ENCODE measurements at regions not wholly inside any gene's neighbourhood (a gene's known extent, or its start where the extent isn't known, plus 50 kb on each side); places are given as distances from the start of the nearest gene placed in this dataset.

DNA sequence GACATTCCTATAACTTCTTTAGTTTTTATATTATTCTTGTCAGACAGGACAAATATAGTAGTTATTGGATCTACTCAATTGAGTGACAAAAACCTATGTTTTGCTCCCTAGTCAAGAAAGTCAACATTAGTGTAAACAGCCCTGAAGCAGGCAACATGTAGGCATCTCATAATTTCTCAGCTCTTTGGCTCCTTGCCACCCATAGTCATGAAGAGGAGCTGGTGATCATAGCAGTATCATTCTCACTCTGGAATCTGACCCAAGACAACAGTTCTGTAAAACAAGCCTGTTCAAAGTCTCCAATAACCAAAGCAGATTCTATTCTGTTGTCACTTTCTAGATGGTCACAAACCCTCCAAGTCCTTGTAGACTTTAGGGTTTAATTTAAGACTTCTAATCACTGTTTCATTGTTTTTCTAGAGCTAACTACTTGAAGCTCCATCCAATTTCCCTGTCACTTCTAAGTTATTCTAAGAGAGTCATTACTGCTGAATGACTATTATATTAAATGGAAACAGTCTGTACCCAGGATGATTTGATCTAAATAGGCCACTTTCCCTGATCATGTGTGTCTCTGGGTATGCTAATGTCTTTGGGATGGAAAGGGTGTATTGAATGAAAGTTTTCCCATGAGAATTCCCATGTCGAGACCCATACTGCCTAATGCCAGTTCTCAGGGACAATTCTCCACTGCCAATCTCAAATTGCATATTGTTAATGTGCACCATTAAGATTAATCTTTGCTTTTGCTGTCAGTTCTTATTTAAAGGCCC lies 533.3 kb downstream of the ACTL7B start:
- H3K4me3 Mint-ChIP-seq, result no peak overlapping the region
- peaks cover 0 to 1% (median 0%) of the 10 kb centered on the region in 3 donors for H3K4me1 Mint-ChIP-seq
- no peaks in the 10 kb centered on the region for H3K27me3 Mint-ChIP-seq
- H3K9me3 Mint-ChIP-seq, result peaks cover 5 to 12% (median 9%) of the 10 kb centered on the region in 3 donors
- H3K27ac Mint-ChIP-seq, result no peak overlapping the region
- H3K36me3 Mint-ChIP-seq, result no peaks in the 10 kb centered on the region

DNA sequence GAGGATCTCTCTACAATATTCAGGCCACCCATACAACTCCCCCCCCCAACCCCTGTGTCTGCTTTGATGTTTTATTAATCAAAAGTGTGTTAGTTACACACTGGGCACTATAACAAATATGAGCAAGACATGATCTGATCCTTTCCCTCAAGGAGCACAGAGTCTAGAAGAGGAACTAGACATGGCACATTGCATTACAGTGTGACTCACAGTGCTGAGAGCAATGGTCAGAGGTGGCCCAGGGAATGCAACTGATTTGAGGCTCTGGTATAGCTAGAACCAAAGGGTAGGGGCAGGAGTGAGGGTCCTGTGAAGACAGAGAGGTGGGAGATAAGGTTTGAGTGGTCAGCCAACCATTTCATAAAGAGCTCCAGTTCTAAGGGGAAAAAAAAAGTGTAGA lies 539.2 kb downstream of the ACTL7B start:
- no peak overlapping the region for H3K4me3 Mint-ChIP-seq
- H3K27ac Mint-ChIP-seq, result no peak overlapping the region
- H3K4me1 Mint-ChIP-seq, result no peaks in the 10 kb centered on the region
- H3K36me3 Mint-ChIP-seq, result no peaks in the 10 kb centered on the region
- H3K27me3 Mint-ChIP-seq, result no peaks in the 10 kb centered on the region
- peaks cover 0 to 3% (median 0%) of the 10 kb centered on the region in 3 donors for H3K9me3 Mint-ChIP-seq

DNA sequence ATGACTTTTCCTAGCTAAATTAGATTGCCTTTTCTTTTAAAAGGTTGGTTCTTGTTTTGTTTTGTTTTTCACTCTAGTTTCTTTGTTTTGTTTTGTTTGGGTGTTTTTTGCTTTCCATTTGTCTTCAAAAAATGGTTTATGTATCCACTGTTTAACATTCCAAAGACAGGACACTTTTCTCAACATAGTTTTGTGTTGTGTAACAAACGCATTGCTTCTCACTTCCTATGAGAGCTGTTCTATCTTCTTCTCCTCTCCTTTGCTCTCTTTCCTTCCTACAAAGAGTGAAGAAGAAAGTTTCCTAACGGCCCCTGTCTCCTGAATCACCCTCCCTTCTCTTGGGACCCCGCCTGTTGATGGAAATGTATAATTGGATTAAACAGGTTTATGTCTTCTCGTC lies 539.7 kb downstream of the ACTL7B start:
- Mint-ChIP-seq H3K36me3 (no peaks in the 10 kb centered on the region), H3K27me3 (no peaks in the 10 kb centered on the region), H3K27ac (no peak overlapping the region), H3K9me3 (peaks cover 0 to 3% (median 0%) of the 10 kb centered on the region in 3 donors), H3K4me3 (no peak overlapping the region), H3K4me1 (no peaks in the 10 kb centered on the region)

DNA sequence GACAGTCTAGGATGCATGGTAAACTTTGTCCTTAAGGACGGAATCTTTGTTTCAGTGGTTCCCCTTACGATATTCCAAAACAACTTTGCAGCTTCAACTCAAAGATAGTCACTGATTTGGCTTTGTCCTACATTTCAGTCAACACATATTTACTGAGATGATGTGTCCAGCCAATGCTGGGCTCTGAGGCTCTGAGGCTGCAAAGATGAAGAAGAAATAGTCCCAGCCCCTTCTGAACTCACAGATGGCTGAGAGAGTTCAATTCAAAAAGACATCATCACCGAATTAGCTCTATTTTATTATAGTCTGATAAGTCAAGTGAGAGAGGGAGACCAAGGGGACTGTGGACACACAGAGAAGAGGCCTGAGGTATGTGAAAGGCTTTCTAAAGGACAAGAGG lies 544.0 kb downstream of the ACTL7B start:
- Mint-ChIP-seq H3K27ac (no peak overlapping the region), H3K4me3 (no peak overlapping the region)

DNA sequence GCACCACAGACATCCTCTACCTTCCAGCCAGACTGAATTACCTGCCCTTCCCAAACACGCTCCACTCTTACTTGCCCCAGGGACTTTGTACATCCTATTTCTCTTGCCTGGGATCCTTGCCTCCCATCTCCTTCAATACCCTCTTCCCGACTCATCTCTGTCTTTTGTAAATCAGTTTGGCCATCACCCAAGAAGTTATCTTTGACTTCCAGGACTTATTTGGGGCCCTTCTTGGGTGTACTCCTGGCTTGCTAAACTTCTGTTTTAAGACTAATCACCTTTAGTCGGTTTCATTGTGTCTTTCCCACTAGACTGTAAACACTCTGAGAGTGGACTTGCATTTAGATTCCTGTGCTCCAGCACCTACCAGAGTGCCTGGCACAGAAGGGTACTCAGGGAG lies 545.6 kb downstream of the ACTL7B start:
- no peaks in the 10 kb centered on the region for H3K36me3 Mint-ChIP-seq
- H3K9me3 Mint-ChIP-seq, result peaks cover 0 to 4% (median 0%) of the 10 kb centered on the region in 3 donors
- H3K4me3 Mint-ChIP-seq, result no peak overlapping the region
- H3K4me1 Mint-ChIP-seq, result no peaks in the 10 kb centered on the region
- H3K27ac Mint-ChIP-seq, result no peak overlapping the region
- no peaks in the 10 kb centered on the region for H3K27me3 Mint-ChIP-seq

More for the DNA sequence above, 544.0 kb downstream of the ACTL7B start:
- Mint-ChIP-seq H3K36me3 (no peaks in the 10 kb centered on the region), H3K9me3 (peaks cover 0 to 4% (median 2%) of the 10 kb centered on the region in 3 donors), H3K27me3 (no peaks in the 10 kb centered on the region), H3K4me1 (no peaks in the 10 kb centered on the region)

DNA sequence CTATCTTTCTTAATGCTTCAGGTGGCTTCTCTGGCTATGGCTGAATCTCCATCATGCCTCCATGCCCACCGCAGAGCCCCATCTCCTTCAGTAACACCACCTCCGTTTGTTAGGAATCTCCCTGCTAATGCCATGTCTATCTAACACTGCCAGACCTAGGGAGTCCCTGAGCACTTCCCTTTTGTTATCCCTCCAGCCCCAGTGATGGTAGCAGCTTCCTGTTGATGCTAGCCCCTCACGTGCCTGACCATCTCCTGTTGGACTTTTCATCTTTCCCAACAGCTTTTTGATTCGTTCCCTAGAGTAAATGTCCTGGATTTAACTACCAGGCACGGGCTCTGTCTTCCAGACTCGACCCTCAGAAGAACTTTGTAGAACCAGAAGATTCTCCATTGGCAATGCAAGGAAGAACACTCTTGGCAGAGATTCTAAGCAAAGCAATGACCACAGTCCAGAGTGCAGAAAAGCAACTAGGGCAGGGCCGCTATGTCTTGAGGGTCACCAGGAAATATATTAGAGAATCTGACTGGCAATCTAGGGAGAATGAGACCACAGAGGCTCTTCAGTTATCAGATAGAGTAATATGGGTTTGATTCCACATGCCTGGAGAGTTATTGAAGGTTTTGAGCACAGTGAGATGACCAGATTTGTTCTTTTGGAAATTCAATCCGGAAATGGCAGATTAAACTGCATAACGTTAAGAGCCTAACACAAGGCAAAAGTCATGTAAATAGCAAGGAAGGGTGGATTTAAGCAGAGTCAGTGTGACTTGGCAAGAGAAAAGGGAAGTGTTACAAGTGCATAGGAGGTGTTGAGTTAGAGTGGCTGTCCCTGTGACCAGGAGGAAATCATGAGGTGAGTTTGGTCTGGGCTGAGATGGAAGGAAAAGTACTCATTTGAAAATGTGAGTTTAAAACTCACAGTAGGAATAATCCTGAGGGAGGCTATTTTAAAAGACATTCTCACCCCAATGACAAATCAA lies 555.2 kb downstream of the ACTL7B start:
- Mint-ChIP-seq H3K27me3 (peaks cover 3% of the 10 kb centered on the region), H3K36me3 (no peaks in the 10 kb centered on the region), H3K4me3 (no peak overlapping the region), H3K27ac (no peak overlapping the region), H3K9me3 (peaks cover 0 to 2% (median 0%) of the 10 kb centered on the region in 3 donors), H3K4me1 (no peaks in the 10 kb centered on the region)

DNA sequence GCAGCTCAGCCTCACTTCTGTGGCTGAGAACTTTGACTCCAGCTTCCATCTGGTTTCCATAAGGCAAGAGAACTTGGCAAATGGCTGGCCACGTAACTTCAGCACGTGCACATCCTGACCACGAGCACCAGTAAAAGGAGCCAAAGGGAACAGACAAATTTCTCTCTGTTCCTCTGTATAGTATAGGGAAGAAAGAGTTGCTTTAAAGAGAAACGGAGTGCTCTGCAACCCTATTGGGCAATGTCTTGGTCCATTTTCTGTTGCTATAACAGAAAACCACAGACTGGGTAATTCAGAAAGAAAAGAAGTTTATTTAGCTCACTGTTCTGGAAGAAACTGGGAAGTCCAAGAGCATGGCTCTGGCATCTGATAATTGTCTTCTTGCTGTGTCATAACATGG lies 558.7 kb downstream of the ACTL7B start:
- H3K36me3 Mint-ChIP-seq, result no peaks in the 10 kb centered on the region

DNA sequence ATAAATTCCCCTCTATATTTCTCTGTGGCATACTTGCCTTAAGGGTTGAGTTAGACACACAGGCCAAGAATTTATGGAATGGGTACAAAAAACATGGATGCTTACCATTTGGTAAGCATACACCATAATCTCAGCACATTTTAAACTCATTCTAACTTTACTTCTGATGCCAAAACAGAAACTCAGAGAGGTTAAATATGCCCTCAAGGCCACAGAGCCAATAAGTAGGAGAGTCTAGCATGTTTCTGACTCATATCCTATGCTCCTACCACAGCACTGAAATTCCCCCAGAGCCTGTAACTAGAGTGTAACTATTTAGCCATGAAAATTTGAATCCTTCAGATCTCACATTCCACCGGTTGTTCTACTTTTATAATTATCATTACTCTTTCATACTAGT lies 559.7 kb downstream of the ACTL7B start:
- Mint-ChIP-seq H3K4me3 (no peak overlapping the region), H3K27ac (no peak overlapping the region), H3K27me3 (no peaks in the 10 kb centered on the region), H3K4me1 (no peaks in the 10 kb centered on the region), H3K9me3 (peaks cover 0 to 2% (median 2%) of the 10 kb centered on the region in 3 donors), H3K36me3 (no peaks in the 10 kb centered on the region)

More for the DNA sequence above, 558.7 kb downstream of the ACTL7B start:
- Mint-ChIP-seq H3K4me1 (no peaks in the 10 kb centered on the region), H3K4me3 (no peak overlapping the region), H3K9me3 (peaks cover 0 to 2% (median 2%) of the 10 kb centered on the region in 3 donors), H3K27me3 (no peaks in the 10 kb centered on the region), H3K27ac (no peak overlapping the region)

DNA sequence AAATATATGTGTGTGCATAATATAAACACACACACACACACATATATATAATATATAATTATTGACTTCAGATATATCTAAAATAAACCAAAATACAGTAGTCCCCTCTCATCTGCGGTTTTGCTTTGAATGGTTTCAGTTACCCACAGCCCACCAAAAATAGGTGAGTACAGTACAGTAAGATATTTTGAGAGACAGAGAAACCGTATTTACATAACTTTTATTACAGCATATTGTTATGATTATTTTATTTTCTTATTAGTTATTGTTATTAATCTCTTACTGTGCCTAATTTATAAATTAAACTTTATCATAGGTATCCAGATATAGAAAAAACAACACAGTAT lies 564.2 kb downstream of the ACTL7B start:
- peaks cover 4% of the 10 kb centered on the region for H3K36me3 Mint-ChIP-seq
- H3K27me3 Mint-ChIP-seq, result no peaks in the 10 kb centered on the region
- H3K4me3 Mint-ChIP-seq, result no peak overlapping the region
- H3K4me1 Mint-ChIP-seq, result no peaks in the 10 kb centered on the region
- H3K9me3 Mint-ChIP-seq, result peaks cover 0 to 2% (median 0%) of the 10 kb centered on the region in 3 donors
- H3K27ac Mint-ChIP-seq, result no peak overlapping the region

DNA sequence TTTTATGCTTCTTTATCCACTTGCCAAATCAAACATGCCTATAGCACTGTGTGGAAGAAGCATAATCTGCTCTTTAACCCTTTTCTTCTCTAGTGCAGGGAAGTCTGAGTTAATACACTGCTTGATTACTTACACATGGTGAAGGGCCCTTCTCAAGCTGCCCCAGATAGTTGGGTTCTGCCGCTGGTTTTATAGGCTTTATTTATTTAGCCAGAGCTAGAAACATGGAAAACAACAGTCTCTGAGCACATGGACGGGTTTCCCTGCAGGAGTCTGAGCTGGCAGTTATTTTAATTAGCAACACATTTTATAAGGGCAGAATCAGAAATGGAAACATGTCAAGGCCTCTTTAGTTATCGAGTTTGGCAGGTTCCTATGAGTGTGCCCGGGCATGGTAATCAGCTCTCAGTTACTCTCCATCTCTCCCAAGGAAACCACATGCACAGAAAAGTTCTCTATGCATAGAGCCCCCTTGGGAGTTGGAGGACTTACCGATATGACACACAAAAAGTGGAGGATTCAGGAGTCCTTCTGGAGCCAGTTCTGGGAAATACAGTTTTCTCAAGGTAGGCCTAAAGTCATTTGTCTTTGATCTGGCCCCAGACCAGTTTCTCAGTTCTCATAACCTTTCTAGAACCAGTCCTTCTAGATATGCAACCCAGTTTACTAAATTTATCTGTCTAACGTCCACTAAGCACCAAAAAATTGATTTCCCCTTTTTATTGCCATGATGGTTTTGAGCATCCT lies 564.8 kb downstream of the ACTL7B start:
- Mint-ChIP-seq H3K36me3 (peaks cover 4% of the 10 kb centered on the region), H3K27me3 (no peaks in the 10 kb centered on the region), H3K9me3 (peaks cover 0 to 2% (median 0%) of the 10 kb centered on the region in 3 donors), H3K4me1 (no peaks in the 10 kb centered on the region), H3K27ac (no peak overlapping the region), H3K4me3 (no peak overlapping the region)

DNA sequence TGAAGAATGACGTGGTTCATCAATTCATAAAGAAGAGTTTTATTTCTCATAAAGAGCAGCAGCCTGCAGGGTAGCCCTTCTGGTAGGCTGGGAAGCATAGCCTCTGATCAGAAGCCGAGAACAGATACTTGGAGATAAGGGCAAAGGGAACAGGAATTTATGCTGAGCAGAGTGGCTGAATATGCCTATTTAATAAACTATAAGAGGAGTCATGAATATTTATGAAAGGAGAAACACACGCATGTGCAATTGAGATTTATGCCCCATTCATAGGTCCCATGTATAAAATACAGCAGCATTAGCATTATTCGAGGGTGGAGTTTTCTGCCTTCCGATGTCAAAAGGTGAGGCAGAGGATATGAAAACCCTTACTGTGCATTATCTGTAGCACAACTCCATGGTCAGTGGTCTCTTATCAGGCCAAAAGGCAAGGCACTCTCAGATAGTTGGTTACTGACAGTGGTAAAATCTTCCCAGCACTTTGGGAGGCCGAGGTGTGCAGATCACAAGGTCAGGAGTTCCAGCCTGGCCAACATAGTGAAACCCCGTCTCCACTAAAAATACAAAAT lies 569.1 kb downstream of the ACTL7B start:
- Mint-ChIP-seq H3K4me1 (no peaks in the 10 kb centered on the region), H3K36me3 (peaks cover 4% of the 10 kb centered on the region), H3K27ac (no peak overlapping the region), H3K4me3 (no peak overlapping the region), H3K9me3 (no peaks in the 10 kb centered on the region), H3K27me3 (no peaks in the 10 kb centered on the region)

DNA sequence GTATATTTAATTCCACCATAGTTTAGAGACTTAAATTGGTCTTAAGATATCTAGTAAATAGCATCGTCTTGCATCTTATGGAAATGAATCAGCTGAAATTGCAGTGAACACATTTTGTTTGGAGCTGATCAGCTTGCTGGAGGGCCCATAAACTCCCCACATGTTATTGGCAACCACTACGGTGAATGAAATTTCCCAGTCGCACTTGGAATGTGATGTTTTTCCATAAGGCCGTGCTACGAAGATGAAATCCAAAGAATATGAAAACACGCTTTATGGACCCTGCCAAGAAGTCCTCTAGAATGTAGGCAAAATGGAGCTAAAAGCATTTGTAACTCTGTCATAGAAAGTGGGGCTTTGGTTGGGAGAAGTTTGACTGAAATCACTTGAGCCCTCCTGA lies 572.1 kb downstream of the ACTL7B start:
- Mint-ChIP-seq H3K27ac (no peak overlapping the region), H3K4me1 (no peaks in the 10 kb centered on the region), H3K27me3 (no peaks in the 10 kb centered on the region), H3K9me3 (peaks cover 0 to 3% (median 0%) of the 10 kb centered on the region in 3 donors), H3K4me3 (no peak overlapping the region), H3K36me3 (no peaks in the 10 kb centered on the region)

DNA sequence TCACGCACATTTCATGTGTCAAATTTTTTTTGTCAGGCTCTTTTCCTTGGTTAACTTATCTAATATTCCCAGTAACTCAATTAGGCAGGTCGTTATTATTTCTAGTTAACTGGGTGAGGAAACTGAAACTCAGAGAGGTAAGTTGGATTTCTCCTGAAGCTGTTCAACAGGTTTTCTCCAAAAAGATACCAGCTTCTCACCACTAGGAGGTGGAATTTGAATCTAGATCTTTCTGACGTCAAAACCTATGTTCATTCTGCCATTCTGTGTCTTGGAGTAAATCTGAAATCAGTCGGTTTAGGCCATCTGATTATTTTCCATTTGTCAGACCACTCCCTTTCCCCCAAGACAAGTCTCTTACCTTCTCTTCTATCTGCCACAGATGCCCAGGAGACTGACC lies 572.9 kb downstream of the ACTL7B start:
- H3K27ac Mint-ChIP-seq, result no peak overlapping the region
- H3K4me1 Mint-ChIP-seq, result no peaks in the 10 kb centered on the region
- H3K9me3 Mint-ChIP-seq, result peaks cover 0 to 3% (median 0%) of the 10 kb centered on the region in 3 donors
- no peaks in the 10 kb centered on the region for H3K36me3 Mint-ChIP-seq
- no peak overlapping the region for H3K4me3 Mint-ChIP-seq
- H3K27me3 Mint-ChIP-seq, result no peaks in the 10 kb centered on the region

DNA sequence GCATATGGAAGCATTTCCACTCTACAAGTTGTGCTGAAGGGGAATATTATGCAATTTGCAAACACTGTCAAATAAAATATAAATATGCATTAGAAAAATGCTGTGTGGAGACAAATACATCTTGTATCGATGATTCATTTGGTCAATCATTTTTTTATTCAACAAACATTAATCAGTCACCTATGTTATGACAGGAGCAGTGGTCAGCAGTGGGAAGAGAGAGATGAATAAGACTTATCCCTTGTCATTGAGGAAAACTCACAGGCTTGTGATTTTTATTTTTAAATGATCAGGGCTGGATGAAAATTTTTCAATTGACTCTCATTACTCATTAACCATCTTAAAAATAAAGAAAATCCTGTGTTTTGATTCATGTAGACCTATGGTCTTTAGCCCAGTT lies 574.1 kb downstream of the ACTL7B start:
- Mint-ChIP-seq H3K36me3 (no peaks in the 10 kb centered on the region), H3K4me1 (no peaks in the 10 kb centered on the region), H3K27me3 (no peaks in the 10 kb centered on the region), H3K4me3 (no peak overlapping the region), H3K9me3 (peaks cover 0 to 3% (median 0%) of the 10 kb centered on the region in 3 donors), H3K27ac (no peak overlapping the region)

All from IgD-negative memory B cell (primary cell).